HCT116 (cell line): ENCODE measurements at regions not wholly inside any gene's neighbourhood (a gene's known extent, or its start where the extent isn't known, plus 50 kb on each side); places are given as distances from the start of the nearest gene placed in this dataset.

Experiments
- JUND ChIP-seq: IDR thresholded peaks from 2 replicates; pipeline ENCODE4 v1.6.1; 2012
- POLR2A ChIP-seq: IDR thresholded peaks from 2 replicates; pipeline ENCODE4 v1.7.0; 2011; ENCODE audit warnings: borderline replicate concordance; ENCODE audit not compliant: insufficient read depth, insufficient read length; ENCODE audit errors: extremely low read depth
- POLR2AphosphoS5 ChIP-seq: IDR thresholded peaks from 2 replicates; pipeline ENCODE4 v1.6.1; 2011; ENCODE audit warnings: mild to moderate bottlenecking, low read depth, low read length, moderate library complexity
- SP1 ChIP-seq: IDR thresholded peaks from 2 replicates; pipeline ENCODE4 v1.6.1; 2012; ENCODE audit warnings: low read depth
- TF ChIP-seq, protein P1 (sequence below), 3 experiments: fragments of 200-600 bp in 1 of 3; sonication (generic) in 1 of 3; IDR thresholded peaks in 2 of 3; conservative IDR thresholded peaks in 1 of 3; 2 replicates each; pipeline ENCODE4 v1.5.1; 2012 to 2017; ENCODE audit warnings: low read depth in 2 of 3, low read length in 2 of 3, antibody characterized with exemption in 1 of 3, borderline replicate concordance in 1 of 3, control low read depth in 1 of 3, mild to moderate bottlenecking in 1 of 3, mixed read lengths in 1 of 3, mixed run types in 1 of 3, moderate library complexity in 1 of 3; ENCODE audit not compliant: insufficient read depth in 1 of 3

DNA sequence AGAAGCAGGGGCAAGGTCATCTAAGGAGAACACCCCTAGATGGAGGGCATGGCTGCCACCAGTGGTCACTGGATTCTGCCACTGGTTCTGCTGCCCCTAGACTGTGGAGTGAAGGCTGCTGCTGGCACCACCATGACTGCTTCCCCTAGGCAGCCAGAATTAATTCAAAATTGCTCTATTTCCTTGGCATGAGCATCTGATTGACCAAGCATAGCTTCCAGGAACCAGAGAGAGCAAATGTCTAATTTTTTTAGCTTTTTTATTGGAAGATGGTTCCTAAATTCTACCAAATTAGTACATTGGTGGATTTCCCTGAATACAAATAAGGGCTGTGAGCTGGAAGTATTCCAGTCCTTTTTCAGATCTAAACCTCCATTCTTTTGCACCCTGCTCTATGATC, 270.2 kb upstream of the GBE1 start:
- TF ChIP-seq, protein P1, sequence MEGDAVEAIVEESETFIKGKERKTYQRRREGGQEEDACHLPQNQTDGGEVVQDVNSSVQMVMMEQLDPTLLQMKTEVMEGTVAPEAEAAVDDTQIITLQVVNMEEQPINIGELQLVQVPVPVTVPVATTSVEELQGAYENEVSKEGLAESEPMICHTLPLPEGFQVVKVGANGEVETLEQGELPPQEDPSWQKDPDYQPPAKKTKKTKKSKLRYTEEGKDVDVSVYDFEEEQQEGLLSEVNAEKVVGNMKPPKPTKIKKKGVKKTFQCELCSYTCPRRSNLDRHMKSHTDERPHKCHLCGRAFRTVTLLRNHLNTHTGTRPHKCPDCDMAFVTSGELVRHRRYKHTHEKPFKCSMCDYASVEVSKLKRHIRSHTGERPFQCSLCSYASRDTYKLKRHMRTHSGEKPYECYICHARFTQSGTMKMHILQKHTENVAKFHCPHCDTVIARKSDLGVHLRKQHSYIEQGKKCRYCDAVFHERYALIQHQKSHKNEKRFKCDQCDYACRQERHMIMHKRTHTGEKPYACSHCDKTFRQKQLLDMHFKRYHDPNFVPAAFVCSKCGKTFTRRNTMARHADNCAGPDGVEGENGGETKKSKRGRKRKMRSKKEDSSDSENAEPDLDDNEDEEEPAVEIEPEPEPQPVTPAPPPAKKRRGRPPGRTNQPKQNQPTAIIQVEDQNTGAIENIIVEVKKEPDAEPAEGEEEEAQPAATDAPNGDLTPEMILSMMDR (IDR thresholded peaks at IDR 0.05 in 2 of 3, conservative IDR thresholded peaks at IDR 0.05 in 1 of 3; ENCODE audit: borderline replicate concordance in 1 of 3, insufficient read depth in 1 of 3, low read depth in 2 of 3, low read length in 2 of 3) = no peak
- TF ChIP-seq SP1 (no peak), POLR2AphosphoS5 (no peak), POLR2A (no peak), JUND (no peak)
